SIG-M5 treated with dmso at 0.1 percent for 504 hours (cell line): ENCODE measurements at regions not wholly inside any gene's neighbourhood (a gene's known extent, or its start where the extent isn't known, plus 50 kb on each side); places are given as distances from the start of the nearest gene placed in this dataset.
"Not testable (repeated sequence)": the region's sequence is repeated elsewhere in the genome, so short reads cannot be mapped to it uniquely, and the experiment has no call there.

Source experiments
- DNase-seq: peaks from one replicate; lab custom pipeline; 2025; ENCODE audit not compliant: unreplicated experiment; lab: John Stamatoyannopoulos, UW

DNA sequence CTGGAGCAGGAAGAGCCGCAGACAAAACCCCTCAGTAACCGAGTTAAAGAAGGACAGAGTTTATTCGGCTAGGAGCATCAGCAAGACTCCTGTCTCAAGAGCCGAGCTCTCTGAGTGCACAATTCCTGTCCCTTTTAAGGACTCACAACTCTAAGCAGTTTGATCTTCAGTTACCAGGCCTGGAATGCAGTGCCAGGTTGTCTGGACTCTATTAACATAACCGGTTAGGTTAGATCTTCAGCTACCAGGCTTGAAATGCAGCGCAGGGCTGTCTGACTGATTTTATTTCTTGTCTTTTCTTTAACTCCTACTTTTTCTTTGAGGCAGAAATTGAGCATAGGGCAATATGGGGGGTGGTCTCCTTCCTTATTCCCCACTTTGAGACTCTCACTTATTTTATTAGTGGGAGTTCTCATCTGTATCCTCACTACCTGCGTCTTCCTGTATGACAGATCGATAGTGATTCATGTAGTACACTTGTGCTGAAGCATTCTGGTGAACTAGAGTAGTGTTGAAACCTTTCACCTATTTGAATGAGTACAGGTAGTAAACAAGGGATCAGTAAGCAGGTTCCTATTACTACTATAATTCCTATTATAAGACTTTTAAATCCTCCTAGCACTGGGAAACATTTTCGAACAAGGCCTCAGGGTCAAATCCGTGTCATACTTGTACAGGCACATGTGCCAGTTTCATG lies 325.0 kb downstream of the CGGBP1 start:
- peak; percentile 39 for DNase-seq

DNA sequence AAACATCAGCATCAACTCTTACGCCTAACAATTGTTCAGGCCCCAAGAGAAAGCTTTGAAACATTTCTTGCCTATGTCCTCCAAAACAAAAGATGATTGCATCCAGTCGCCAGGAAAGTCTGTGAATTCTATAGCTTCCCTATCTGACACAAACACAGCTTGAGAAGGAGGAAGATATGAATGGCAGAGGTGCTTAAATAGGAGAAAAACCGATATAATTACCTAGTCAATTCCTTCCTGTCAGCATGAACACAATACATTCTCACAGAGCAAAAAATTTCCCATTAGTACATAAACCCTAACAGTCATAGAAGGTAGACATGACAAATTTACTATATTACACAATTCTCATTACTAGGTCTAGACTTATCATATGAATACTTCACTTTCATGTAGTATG lies 326.5 kb downstream of the CGGBP1 start:
- no peak for DNase-seq

DNA sequence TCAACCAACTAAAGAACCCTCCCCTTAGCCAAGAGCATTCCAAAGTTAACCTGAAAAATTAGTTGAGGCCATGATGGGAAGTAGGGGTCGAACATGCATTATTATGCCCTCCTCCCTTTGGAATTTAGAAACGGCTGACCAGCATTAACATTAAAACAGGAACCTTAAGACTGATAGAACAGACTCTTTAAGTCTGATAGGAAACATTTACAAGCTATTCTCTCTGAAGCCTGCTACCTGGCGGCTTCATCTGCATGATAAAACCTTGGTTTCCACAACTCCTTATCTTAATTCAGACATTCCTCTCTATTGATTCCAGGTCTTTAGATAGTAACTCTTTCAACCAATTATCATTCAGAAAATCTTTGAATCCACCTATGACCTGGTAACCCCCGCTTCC lies 331.0 kb downstream of the CGGBP1 start:
- DNase-seq = no peak

DNA sequence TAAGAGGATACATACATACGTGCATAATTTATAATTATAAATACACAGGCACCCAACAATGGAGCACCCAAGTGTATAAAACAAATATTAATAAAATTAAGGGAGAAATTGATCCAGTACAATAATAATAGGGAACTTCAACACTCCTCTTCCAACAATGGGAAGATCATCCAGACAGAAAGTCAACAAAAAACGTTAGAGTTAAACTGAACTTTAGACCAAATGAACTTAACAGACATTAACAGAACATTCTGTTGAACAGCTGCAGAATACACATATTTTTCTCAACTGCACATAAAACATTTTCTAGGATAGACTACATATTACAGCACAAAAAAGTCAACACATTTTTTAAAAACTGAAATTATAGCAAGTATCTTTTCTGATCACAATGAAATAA lies 339.7 kb downstream of the CGGBP1 start:
- no peak for DNase-seq

DNA sequence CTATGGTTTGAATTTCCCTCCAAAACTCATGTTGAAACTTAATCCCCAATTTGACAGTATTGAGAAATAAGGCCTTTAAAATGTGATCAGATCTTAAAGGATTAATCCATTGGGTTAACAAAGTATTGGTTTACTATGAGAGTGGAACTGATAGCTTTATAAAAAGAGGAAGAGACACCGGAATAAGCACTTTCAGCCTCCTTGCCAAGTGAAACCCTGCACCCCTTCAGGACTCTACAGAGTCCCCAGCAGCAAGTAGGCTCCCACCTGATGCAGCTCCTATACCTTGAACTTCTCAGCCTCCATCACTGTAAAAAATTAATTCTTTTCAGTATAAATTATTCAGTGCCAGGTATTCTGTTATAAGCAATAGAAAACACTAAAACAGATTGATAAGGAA lies 348.3 kb downstream of the CGGBP1 start:
- no peak for DNase-seq

DNA sequence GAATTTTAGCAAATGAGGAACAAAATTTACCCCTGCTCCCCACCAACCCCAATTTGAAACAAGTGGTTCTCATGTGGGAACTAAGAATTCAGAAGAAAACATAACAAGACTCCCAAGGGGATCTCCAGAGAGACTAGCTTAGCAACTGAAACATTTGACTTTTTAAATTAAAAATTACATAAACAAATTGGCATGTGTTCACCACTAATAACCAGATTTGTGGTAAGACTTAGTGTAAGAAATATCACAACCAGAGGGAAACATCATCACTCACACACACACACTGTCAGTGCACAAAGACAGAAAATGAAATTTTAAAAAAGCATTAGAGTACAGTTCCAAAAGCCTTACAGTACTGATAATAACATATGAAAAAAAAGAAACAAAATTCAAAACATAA lies 348.8 kb downstream of the CGGBP1 start:
- no peak for DNase-seq

DNA sequence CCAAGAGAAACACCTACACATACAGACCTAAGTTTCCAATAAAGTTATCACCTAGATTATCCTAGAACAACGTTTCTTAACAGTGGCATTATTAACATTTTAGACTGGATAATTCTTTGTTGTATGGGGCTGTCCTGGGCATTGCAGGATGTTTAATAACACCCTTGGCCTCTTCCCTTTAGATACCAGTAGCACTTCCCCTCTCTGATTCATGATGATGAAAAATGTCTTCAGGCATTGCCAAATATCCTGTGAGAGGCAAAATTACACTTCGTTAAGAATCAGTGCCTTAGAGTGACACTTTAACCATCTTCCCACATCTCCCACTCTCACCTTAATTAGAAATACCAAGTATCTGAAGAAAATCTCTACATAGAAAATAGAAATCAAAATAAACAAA lies 352.6 kb downstream of the CGGBP1 start:
- peak; percentile 74 for DNase-seq

DNA sequence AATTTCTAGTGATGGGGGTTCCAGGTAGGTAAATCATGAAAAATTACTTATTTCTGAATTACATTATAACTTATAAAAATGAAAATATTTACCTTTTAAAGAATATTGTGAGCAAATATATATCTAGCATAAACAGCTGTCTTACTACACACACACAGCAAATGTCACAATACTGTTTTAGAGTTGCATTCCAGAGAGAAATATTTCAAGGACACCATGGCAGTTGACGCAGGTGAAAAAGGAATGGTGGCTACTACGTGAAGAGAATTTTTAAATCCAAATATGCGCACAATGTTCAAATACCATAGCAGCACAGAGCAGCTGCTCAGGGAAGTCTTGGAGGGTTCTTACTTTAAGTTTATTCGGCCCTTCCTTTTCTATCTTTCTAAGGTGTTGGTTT lies 356.2 kb downstream of the CGGBP1 start:
- DNase-seq = no peak

DNA sequence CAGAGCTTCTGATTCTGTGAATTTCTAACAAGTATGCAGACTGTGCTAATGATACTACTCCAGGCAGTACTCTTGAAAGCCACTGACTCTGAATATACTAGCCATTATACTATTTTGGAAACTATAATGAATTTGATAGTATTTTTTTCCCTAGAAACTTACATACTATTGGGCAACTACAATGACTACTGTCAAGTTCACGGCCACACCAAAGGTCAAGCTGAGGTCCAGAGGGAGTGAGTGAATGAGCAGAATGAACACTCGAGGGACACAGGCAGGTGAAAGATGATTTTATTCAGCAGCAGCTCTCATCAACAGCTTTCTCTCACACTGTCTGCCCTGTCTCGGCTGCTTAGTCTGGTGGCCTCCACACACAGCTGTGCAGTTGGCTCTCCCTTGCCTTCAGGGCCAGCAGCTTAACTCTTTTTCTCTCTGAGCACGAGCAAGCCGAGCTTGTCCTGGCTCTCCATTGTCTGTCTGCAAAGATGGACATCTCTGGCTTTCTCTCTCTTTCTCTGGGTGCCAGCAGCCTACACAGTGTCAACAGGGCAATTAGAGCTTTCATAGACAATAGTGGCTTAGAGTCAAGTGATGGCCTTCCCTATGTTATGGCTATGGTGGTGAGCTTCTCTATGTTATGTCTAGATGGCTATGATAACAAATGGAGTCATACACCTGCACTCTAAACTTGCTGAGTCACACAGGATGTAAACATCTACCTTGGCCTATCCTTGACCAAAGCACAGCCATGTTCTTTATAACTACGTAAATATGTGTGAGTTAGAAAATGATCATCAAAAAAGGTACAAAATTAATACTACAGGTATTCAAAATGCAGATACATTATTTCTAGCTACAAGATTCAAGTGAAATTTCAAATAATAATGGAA lies 362.4 kb downstream of the CGGBP1 start:
- DNase-seq = no peak

DNA sequence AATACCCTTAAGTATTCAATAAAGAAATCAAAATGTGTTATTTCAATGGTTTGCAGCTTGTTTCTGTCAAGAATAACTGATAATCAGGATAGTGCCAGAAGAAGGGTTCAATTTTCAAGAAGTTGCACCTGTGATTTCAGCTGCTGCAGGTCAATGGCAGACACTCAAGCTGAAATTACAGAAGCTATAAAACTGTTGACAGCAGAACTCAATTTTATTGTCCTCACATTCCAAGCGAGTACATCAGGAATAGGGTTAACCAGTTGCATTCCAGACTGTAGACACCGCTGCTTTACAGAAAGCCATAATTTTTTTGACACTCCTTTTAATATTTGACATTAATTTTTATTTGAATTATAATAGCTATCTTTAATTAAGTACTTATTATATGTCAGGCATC lies 364.1 kb downstream of the CGGBP1 start:
- DNase-seq = no peak

DNA sequence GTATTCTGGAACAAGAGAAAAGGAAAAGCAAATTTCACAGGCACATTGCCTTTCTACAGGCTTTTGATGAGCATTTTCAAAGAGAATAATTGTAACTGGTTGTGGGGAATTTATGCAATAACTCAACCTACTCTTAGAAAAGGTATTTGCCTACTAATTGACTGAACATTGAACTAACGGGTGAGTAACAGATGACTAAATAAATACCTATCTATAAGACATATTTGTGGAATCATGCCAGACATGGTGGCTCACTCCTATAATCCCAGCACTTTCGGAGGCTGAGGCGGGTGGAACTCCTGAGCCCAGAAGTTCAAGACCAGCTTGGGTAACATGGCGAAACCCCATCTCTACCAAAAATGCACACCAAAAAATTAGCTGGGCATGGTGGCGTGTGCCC lies 367.7 kb downstream of the CGGBP1 start:
- DNase-seq = no peak

DNA sequence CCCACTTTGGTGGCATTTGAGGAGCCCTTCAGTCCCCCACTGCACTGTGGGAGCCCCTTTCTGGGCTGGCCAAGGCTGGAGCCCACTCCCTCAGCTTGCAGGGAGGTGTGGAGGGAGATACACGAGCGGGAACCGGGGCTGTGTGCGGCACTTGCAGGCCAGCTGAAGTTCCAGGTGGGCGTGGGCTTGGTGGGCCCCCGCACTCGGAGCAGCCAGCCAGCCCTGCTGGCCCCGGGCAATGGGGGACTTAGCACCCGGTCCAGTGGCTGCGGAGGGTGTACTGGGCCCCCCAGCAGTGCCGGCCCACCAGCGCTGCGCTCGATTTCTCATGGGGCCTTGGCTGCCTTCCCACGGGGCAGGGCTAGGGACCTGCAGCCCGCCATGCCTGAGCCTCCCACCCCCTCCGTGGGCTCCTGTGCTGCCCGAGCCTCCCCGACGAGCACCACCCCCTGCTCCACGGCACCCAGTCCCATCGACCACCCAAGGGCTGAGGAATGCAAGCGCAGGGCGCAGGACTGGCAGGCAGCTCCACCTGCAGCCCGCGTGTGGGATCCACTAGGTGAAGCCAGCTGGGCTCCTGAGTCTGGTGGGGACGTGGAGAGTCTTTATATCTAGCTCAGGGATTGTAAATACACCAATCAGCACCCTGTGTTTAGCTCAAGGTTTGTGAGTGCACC lies 379.7 kb downstream of the CGGBP1 start:
- not testable (repeated sequence) for DNase-seq

DNA sequence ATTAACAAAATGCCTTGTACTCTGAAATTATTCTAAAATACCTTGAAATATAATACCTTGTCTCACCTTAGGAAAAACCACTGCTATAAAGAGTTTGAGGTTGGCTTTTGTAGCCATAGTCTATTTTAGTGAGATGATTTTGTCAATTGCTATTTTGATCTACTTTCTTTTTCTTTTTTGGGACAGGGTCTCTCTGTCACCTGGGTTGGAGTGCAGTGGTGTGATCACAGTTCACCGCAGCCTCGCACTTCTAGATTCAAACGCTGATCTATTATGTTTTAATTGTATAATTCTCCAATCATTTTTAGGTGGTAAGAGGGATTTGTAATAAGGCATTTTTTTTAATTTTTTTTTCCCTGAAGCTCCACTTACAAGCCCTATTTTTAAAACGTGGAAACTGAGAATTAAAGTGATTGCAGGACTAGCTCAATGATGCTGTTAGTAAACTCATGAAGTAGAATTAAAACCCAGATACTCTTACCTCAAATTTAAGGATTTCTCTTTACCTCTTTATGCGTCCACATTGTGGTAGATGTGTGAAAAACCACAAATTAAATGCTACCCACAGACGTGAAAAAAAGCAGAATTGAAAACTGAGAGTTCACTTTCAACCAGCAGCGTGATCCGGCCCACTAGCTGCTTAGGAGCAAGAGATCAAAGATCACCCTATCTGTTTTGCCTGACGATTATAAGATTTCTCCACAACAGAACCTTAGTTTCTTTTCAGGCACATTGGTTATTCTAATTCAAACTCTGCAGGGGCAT lies 384.2 kb downstream of the CGGBP1 start:
- DNase-seq = peak; percentile 41

DNA sequence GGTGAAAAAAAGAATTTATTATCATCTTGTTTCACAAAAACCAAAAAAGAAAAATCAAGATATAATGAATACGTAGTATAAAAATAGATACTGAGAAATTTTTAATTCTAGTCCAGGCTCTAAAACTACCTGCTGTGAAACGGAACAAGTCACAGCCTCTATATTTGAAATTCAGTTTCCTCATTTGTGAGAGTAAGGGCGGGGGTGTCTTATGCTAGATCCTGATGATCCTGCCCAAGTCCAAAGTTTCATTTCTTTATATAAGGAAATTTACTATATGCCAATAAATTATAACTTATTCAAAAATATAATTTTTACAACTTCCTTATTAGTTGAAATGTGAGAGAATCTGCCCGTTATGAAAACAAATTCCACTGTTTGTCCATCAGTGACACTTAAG lies 385.7 kb downstream of the CGGBP1 start:
- DNase-seq = no peak

DNA sequence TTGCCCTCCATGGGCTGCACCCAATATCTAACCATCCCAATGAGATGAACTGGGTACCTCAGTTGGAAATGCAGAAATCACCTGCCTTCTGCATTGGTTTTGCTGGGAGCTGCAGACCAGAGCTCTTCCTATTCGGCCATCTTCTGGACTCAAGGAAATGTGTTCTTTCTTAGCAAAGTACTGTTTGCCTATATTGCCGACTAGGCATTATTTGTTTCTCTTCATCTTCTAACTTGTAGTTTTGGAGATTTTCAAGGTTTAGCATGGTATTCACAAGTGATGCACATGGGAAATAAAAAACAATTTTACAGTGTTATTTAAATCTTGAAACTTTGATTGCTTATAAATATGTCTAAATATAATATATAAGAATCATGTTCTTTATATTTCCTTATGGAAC lies 377.8 kb upstream of the POU1F1 start:
- no peak for DNase-seq

DNA sequence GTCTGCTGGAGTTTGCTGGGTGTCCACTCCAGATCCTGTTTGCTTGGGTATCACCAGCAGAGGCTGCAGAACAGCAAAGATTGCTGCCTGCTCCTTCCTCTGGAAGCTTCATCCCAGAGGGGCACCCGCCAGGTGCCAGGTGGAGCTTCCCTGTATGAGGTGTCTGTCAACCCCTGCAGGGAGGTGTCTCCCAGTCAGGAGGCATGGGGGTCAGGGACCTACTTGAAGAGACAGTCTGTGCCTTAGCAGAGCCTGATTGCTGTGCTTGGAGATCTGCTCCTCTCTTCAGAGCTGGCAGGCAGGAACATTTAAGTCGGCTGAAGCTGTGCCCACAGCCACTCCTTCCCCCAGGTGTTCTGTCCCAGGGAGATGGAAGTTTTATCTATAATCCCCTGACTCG lies 376.8 kb upstream of the POU1F1 start:
- not testable (repeated sequence) for DNase-seq

DNA sequence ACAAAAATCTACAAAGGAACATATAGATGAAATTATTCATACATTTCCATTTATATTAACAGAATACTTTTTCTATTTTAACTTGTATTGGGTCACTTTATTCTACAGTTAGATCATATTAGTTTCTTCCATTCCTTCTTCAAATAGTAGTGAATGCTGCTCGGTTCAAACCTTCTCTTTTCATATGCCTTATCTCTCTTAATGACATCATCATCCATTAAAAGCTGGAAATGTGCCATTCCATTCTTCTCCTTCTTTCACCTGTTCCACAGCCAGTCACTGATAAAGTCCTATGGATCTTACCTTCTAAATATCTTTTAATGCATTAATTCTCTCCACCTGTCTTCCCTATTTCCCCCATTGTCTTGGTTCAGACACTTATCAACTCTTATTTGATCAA lies 358.0 kb upstream of the POU1F1 start:
- DNase-seq = no peak

DNA sequence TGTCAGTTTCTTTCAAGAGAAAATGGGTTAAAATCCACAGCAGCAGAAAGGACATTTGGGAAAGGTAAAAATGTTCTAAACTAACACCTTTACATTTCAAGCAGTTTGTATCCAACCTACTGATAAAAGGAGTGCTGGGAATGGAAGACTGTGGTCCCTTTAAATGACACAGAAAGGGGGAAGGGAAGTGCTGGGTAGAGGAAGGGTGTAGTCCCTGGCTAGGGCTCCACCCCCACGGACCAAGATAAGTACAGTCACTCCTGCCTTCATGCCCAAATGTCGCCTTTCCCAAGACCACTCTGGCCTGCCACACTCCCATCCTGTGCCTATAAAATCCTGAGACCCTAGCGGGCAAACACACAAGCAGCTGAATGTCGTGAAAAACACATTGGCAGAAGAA lies 350.9 kb upstream of the POU1F1 start:
- DNase-seq = no peak

DNA sequence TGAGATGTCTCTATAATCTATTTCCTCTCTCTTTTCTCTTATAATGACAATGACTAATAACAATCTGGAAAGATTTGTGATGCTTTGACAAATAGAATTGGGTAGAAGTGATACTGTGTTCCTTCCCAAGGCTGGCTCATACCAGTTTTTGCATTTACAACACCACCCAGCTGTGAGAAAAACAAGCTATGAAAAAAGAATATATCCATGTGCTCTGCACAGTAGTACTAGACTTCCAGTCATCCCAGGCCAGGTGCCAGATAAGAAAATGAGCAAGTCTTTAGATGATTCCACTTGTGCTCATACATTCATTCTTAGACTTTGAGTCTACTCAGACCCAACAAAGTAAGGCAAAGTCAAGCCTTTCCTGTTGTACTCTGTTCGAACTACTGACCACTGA lies 350.2 kb upstream of the POU1F1 start:
- no peak for DNase-seq

DNA sequence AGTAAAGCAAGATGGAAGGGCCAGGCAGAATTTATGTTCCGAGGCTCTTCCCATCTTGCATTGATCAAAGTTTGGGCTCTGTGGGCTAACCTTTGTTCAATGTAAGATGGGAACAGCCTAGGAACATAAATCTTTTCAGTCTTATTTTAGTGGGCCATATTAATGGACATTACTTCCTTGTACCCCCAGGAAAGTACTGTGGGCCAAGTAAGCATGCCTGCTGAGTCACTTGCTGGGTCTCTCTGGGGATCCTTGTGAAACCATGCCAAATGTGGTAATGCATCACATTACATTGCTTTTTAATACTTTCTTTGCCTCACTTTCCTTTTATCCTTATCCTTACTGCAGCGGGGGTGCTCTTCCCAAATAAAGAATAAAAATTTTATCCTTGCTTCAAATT lies 349.5 kb upstream of the POU1F1 start:
- no peak for DNase-seq

DNA sequence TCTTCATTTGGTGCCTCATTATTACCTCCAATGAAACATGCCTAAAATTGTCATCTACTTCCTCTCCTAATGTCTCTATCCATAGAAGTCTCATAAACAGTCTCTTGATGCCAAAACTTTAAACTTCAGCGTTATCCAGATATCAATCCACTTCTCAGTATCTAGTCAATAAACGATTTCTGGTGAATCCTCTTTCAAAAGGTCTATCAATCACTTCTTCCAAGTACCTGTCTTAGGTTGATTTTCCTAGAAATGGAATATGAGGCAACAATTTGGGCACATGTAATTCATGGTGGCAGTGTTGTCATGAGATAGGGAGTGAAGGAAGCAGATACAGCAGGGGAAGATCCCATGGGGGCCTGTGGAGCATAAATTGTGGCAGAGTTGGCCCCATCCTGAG lies 348.5 kb upstream of the POU1F1 start:
- no peak for DNase-seq
